GM23338 (cell line): ENCODE measurements at regions not wholly inside any gene's neighbourhood (a gene's known extent, or its start where the extent isn't known, plus 50 kb on each side); places are given as distances from the start of the nearest gene placed in this dataset.

Source experiments
- EZH2phosphoT487 ChIP-seq: fragments of 200-600 bp; sonication (generic); IDR thresholded peaks from one replicate; pipeline ENCODE4 v1.8.1; 2018; ENCODE audit warnings: antibody characterized with exemption; ENCODE audit not compliant: unreplicated experiment
- ZNF331 ChIP-seq: fragments of 250-450 bp; sonication (Bioruptor Pico); IDR thresholded peaks from 2 replicates; pipeline ENCODE4 v1.5.0; 2020; ENCODE audit warnings: low read depth, mild to moderate bottlenecking, moderate library complexity
- TF ChIP-seq, protein P1 (sequence below), 2 experiments: fragments of 200-600 bp in 1 of 2; sonication (generic) in 1 of 2; conservative IDR thresholded peaks; 2 replicates each; pipeline versions ENCODE4 v1.5.1 to v1.6.1; 2016 to 2017; ENCODE audit warnings: antibody characterized with exemption in 2 of 2, low read depth in 2 of 2, mild to moderate bottlenecking in 2 of 2, moderate library complexity in 1 of 2
- TF ChIP-seq, protein P2 (sequence below): IDR thresholded peaks from 2 replicates; pipeline ENCODE4 v1.6.1; 2016; ENCODE audit warnings: antibody characterized with exemption
- TF ChIP-seq, protein P3 (sequence below): fragments of 250-450 bp; sonication (Bioruptor Pico); IDR thresholded peaks from 2 replicates; pipeline ENCODE4 v1.5.0; 2020; ENCODE audit warnings: mild to moderate bottlenecking, moderate library complexity

DNA sequence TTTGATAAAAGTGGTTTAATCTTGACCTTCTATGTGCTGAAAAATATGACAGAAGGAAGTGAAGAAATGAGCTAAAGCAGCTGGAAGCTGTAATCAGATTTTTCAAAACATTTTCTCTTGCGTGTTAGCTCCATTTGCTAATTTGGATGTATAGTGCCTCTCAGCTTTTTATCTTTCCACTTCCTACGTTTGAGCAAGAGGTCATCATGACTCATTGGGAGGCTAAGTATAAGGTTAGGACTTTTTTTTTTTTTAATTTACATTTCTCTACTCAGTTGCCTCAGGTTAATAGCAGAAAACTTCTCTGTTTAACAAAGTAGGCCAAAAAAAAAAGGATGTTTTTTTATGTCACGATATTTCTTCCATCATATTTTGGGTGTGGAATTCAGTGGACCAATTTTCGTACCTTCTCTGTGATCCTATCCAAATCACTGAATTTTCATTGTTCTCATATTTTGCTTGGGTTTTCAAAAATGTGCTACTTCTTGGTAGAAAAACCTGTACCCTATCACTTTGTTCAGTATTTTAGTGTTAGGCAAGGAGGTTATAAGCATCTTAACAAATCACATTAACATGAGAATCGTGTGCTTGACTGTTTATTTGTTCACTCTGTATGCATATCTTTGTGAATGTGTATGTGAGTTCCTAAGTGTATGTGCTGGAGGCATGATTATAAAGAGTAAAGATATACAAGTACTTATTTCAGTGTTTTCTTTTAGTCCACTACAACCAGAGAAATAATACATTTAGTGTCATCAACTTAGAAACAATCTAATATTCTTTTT is 1028.3 kb upstream of the EYS start:
- TF ChIP-seq, protein P1, sequence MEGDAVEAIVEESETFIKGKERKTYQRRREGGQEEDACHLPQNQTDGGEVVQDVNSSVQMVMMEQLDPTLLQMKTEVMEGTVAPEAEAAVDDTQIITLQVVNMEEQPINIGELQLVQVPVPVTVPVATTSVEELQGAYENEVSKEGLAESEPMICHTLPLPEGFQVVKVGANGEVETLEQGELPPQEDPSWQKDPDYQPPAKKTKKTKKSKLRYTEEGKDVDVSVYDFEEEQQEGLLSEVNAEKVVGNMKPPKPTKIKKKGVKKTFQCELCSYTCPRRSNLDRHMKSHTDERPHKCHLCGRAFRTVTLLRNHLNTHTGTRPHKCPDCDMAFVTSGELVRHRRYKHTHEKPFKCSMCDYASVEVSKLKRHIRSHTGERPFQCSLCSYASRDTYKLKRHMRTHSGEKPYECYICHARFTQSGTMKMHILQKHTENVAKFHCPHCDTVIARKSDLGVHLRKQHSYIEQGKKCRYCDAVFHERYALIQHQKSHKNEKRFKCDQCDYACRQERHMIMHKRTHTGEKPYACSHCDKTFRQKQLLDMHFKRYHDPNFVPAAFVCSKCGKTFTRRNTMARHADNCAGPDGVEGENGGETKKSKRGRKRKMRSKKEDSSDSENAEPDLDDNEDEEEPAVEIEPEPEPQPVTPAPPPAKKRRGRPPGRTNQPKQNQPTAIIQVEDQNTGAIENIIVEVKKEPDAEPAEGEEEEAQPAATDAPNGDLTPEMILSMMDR (conservative IDR thresholded peaks at IDR 0.05; ENCODE audit: low read depth in 2 of 2): no peak
- TF ChIP-seq, protein P2, sequence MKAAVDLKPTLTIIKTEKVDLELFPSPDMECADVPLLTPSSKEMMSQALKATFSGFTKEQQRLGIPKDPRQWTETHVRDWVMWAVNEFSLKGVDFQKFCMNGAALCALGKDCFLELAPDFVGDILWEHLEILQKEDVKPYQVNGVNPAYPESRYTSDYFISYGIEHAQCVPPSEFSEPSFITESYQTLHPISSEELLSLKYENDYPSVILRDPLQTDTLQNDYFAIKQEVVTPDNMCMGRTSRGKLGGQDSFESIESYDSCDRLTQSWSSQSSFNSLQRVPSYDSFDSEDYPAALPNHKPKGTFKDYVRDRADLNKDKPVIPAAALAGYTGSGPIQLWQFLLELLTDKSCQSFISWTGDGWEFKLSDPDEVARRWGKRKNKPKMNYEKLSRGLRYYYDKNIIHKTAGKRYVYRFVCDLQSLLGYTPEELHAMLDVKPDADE: no peak
- TF ChIP-seq, protein P3, sequence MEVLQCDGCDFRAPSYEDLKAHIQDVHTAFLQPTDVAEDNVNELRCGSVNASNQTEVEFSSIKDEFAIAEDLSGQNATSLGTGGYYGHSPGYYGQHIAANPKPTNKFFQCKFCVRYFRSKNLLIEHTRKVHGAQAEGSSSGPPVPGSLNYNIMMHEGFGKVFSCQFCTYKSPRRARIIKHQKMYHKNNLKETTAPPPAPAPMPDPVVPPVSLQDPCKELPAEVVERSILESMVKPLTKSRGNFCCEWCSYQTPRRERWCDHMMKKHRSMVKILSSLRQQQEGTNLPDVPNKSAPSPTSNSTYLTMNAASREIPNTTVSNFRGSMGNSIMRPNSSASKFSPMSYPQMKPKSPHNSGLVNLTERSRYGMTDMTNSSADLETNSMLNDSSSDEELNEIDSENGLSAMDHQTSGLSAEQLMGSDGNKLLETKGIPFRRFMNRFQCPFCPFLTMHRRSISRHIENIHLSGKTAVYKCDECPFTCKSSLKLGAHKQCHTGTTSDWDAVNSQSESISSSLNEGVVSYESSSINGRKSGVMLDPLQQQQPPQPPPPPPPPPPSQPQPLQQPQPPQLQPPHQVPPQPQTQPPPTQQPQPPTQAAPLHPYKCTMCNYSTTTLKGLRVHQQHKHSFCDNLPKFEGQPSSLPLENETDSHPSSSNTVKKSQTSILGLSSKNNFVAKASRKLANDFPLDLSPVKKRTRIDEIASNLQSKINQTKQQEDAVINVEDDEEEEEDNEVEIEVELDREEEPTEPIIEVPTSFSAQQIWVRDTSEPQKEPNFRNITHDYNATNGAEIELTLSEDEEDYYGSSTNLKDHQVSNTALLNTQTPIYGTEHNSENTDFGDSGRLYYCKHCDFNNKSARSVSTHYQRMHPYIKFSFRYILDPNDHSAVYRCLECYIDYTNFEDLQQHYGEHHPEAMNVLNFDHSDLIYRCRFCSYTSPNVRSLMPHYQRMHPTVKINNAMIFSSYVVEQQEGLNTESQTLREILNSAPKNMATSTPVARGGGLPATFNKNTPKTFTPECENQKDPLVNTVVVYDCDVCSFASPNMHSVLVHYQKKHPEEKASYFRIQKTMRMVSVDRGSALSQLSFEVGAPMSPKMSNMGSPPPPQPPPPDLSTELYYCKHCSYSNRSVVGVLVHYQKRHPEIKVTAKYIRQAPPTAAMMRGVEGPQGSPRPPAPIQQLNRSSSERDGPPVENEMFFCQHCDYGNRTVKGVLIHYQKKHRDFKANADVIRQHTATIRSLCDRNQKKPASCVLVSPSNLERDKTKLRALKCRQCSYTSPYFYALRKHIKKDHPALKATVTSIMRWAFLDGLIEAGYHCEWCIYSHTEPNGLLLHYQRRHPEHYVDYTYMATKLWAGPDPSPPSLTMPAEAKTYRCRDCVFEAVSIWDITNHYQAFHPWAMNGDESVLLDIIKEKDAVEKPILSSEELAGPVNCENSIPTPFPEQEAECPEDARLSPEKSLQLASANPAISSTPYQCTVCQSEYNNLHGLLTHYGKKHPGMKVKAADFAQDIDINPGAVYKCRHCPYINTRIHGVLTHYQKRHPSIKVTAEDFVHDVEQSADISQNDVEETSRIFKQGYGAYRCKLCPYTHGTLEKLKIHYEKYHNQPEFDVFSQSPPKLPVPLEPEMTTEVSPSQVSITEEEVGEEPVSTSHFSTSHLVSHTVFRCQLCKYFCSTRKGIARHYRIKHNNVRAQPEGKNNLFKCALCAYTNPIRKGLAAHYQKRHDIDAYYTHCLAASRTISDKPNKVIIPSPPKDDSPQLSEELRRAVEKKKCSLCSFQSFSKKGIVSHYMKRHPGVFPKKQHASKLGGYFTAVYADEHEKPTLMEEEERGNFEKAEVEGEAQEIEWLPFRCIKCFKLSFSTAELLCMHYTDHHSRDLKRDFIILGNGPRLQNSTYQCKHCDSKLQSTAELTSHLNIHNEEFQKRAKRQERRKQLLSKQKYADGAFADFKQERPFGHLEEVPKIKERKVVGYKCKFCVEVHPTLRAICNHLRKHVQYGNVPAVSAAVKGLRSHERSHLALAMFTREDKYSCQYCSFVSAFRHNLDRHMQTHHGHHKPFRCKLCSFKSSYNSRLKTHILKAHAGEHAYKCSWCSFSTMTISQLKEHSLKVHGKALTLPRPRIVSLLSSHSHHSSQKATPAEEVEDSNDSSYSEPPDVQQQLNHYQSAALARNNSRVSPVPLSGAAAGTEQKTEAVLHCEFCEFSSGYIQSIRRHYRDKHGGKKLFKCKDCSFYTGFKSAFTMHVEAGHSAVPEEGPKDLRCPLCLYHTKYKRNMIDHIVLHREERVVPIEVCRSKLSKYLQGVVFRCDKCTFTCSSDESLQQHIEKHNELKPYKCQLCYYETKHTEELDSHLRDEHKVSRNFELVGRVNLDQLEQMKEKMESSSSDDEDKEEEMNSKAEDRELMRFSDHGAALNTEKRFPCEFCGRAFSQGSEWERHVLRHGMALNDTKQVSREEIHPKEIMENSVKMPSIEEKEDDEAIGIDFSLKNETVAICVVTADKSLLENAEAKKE: no peak
- no peak for TF ChIP-seq EZH2phosphoT487
- no peak for TF ChIP-seq ZNF331 (CRISPR knock-in tag)
